ENCODE measurements at regions not wholly inside any gene's neighbourhood (a gene's known extent, or its start where the extent isn't known, plus 50 kb on each side); places are given as distances from the start of the nearest gene placed in this dataset.
"Not testable (repeated sequence)": the region's sequence is repeated elsewhere in the genome, so short reads cannot be mapped to it uniquely, and the experiment has no call there.

DNA sequence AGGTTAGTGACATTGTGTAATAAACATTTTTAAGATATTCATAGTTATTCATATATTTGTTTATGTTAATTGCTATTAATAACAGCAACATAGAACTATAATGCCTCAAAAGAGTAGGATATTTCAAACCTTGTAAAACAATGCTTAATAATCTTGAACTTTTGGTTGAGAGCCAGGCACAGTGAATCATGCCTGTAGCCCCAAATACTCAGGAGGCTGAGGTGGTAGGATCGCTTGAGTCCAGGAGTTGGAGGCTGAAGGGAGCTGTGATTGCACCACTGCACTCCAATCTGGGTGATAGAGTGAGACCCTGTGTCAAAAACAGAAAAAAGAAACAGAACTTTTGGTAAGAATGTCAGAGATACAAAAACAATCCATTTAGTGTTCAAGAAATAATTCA, 213.9 kb upstream of the SLITRK1 start:
- DNase-seq (ENCODE audit: low spot score), result no peak

DNA sequence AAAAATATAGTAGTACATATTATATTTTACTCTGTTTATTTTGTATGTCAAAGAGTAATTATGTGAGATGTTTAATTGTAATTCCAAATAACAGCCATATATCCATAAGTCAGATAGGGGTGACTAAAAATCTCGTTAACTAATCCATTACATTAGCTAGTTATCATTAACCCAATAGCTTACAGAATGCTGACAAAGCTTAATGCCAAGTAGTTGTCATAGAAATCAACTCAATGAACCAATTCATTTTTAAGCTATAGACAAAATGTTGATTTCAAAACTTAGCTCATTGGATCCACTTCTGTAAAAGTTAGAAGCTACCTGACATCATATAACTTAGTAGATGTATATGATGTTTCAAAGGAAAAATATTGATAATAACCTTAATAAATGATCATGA, 206.7 kb upstream of the SLITRK1 start:
- DNase-seq (ENCODE audit: low spot score), result no peak

DNA sequence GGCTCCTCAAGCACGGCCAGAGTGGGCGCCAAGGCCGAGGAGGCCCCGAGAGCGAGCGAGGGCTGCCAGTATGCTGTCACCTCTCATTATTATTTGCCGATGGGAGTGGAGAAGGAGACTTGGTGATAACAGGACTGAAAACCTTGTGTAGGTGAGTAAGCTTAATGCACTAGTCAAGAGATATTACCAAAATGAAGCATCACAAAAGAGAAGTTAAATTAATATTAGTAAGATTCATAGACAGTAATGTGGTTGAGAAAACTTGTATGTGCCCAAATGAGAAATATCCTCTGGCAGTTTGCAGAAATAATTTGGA, 204.5 kb upstream of the SLITRK1 start:
- DNase-seq (ENCODE audit: low spot score), result no peak

- not testable (repeated sequence) for DNase-seq (ENCODE audit: low spot score)
Observed at GRCh38 chr13:84086098-84086846, 204.0 kb upstream of the SLITRK1 start.

DNA sequence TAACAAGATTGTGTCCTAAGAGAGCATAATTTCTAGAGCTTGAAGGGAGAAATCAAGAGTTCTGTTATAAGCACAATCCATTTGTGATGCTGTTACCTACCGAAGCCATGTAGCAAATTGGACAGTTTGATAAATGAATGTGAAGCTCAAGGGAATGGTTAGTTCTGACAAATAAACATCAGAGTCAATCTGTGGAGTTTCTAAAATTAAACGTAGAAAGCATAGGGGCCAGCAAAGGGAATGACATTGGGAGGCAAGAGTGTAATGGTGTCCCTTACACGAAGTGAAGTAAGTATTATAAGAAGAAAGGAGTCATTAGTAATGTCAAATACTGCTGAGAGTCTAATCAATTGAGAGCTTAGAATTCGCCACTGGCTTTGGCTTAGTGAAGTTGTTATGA, 200.2 kb upstream of the SLITRK1 start:
- DNase-seq (ENCODE audit: low spot score), result no peak

GRCh38 chr13:84080748-84081530, 198.7 kb upstream of the SLITRK1 start:
- DNase-seq (ENCODE audit: low spot score), result no peak

DNA sequence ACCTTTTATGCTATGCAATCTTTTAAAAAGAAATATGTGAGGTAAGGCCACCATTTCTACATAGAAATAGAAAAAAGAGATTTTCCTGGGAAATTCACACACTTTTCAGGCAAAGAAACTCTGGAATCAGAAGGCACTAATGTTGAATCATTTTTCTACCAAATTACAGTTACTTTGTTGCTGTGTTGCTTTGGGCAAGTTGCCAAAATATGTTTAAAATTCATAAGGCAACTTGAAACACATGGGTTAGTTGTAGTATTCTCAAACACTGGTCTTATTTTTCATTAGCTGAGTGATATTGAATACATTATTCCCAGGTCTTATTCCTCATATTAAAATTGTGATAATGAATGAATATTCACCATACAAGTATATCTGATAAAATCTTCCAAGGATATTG, 195.0 kb upstream of the SLITRK1 start:
- no peak for DNase-seq (ENCODE audit: low spot score)

DNA sequence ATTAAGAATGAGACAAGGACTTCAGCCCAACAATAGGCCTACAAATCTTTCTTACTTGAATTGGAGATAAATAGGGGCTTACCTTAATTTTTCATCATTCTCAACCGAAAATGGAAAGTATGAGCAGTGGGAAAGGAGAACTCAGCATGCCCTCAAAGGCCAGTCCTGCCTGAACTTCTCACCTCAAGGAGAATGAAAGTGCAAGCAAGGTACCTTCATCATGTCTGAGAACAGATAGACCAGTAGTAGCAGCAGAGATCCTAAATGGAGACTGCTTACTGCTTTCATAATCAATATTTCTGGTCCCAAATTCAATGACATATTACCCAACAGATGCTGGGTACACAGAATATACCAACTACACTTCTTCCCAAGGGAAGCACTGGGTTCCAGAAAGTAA, 194.0 kb upstream of the SLITRK1 start:
- no peak for DNase-seq (ENCODE audit: low spot score)

- no peak for DNase-seq (ENCODE audit: low spot score)
Observed at GRCh38 chr13:84050536-84050935, 168.3 kb upstream of the SLITRK1 start.

GRCh38 chr13:84049443-84050219, 167.4 kb upstream of the SLITRK1 start:
- no peak for DNase-seq (ENCODE audit: low spot score)

DNA sequence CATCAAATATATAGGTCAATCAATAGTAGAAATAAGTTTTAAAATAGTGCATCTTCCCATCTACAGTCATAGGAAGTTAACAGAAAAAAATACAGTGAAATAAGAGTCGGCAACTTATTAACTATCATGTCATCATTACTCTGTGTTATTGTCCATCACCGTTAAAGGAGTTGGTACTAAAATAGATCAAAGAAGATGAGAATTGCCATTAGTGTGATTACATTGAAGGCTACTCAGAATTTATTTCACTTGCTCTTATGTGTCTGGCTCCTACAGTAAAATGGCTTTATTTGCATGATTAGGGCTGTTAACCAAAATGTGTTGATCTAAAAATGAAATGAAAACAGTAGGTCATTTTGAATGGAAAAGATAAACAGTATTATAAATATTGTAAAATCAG, 162.5 kb upstream of the SLITRK1 start:
- no peak for DNase-seq (ENCODE audit: low spot score)

- no peak for DNase-seq (ENCODE audit: low spot score)
Observed at GRCh38 chr13:84038001-84038400, 155.7 kb upstream of the SLITRK1 start.

DNA sequence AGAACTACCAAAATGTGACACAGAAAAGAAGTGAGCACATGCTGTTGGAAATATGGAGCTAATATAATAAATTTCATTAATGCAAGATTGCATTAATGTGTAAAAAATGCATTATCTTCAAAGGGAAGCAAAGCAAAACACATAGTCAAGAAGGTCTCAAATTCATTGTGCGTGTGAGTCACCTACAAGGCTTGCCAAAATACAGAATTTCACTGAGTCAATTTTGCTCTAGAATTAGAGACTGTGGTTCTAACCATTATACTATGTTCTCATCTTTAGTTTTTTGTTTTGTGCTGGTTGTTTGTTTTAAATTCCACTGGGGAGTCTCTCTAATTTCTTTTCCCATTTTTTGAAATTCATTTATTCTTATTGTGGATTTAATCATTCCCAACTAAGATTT, 149.8 kb upstream of the SLITRK1 start:
- no peak for DNase-seq (ENCODE audit: low spot score)

DNA sequence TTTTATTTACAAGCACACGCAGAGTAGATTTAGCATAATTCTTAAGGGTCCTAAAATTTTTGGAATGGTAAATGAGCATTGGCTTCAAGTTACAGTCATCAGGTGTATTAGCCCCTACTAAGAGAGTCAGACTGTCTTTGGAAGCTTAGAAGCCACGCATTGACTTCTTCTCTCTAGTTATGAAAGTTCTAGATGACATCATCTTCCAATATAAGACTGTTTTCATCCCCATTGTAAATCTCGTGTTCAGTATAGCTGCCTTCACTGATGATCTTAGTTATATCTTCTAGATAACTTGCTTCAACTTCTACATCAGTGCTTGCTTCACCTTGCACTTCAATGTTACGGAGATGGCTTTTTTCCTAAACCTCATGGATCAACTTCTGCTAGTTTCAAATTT, 148.8 kb upstream of the SLITRK1 start:
- no peak for DNase-seq (ENCODE audit: low spot score)

- DNase-seq (ENCODE audit: low spot score), result no peak
Observed at GRCh38 chr13:84029396-84029795, 147.1 kb upstream of the SLITRK1 start.

- no peak for DNase-seq (ENCODE audit: low spot score)
Observed at GRCh38 chr13:84025824-84026223, 143.6 kb upstream of the SLITRK1 start.

GRCh38 chr13:83996415-83996814, 114.1 kb upstream of the SLITRK1 start:
- no peak for DNase-seq (ENCODE audit: low spot score)

GRCh38 chr13:83995930-83996329, 113.7 kb upstream of the SLITRK1 start:
- no peak for DNase-seq (ENCODE audit: low spot score)

DNA sequence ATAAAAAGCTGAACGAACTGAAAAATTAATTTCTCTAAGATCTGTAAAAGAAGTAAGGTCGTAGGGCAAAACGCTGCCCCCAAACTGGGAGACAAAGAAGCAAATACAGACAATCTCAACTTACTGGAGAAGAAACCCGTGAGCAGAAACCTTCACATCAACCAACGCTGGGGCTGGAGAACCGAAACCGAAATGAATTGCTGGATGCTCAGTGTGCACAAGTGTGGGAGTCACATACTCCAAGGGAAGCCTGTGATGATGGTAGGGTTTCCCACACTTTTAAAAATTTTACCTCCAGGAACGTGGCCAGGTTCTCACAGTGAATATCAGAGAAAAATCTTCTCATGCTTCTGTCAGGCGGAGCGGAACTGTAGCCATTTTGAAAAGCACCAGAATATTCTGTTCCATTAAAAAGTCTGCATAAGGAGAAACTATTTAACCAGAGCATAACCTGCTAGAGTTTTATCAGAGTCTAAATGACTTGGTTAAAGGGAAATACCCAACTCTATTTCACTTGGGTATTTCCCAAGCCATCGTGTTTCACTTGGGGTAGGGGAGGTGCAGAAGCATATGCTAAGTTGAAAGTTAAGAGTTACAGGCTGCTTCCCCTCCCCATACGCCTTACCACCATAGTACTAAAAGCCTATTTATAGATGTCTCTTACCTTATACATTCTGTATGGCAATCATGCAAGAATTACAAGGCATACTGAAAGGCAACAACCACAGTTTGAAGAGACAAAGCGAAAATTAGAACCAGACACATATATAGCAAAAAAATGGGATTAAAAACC, 110.5 kb upstream of the SLITRK1 start:
- DNase-seq (ENCODE audit: low spot score), result no peak

GRCh38 chr13:83987394-83987793, 105.1 kb upstream of the SLITRK1 start:
- DNase-seq (ENCODE audit: low spot score), result no peak

GRCh38 chr13:83984793-83985192, 102.5 kb upstream of the SLITRK1 start:
- DNase-seq (ENCODE audit: low spot score), result no peak

- no peak for DNase-seq (ENCODE audit: low spot score)
Observed at GRCh38 chr13:83980331-83980730, 98.1 kb upstream of the SLITRK1 start.

Measured in SK-N-DZ (cell line).